Cardiac muscle cell (in vitro differentiated cells and primary cell): ENCODE measurements at regions not wholly inside any gene's neighbourhood (a gene's known extent, or its start where the extent isn't known, plus 50 kb on each side); places are given as distances from the start of the nearest gene placed in this dataset.

Source experiments
- DNase-seq, 2 donors: peaks; one replicate each; pipeline versions ENCODE4 v3.0.0 to v3.0.0-alpha.2; 2010 to 2017; ENCODE audit warnings: low read depth in 1 of 2, low spot score in 1 of 2
- H3K27ac ChIP-seq: fragments of 200-600 bp; sonication (generic); 2 replicates; pipeline ENCODE4 v1.5.1; 2016
- H3K27me3 ChIP-seq: fragments of 200-600 bp; sonication (generic); 2 replicates; pipeline ENCODE4 v1.6.0; 2016; ENCODE audit warnings: control low read depth
- H3K36me3 ChIP-seq: fragments of 200-600 bp; sonication (generic); 2 replicates; pipeline ENCODE4 v1.5.1; 2016; ENCODE audit warnings: control low read depth
- H3K4me1 ChIP-seq: fragments of 200-600 bp; sonication (generic); 2 replicates; pipeline ENCODE4 v1.8.1; 2017; ENCODE audit warnings: low read depth, mild to moderate bottlenecking, mixed run types
- H3K4me3 ChIP-seq: fragments of 200-600 bp; sonication (generic); 2 replicates; pipeline ENCODE4 v1.5.1; 2016; ENCODE audit warnings: mild to moderate bottlenecking
- H3K9me3 ChIP-seq: fragments of 200-600 bp; sonication (generic); 2 replicates; pipeline ENCODE4 v1.5.1; 2017; ENCODE audit warnings: low read depth, mild to moderate bottlenecking, control low read depth
- TF ChIP-seq, protein P1 (sequence below): IDR thresholded peaks from 2 replicates; pipeline ENCODE4 v1.5.1; 2012; ENCODE audit warnings: low read depth, mild to moderate bottlenecking, low read length

DNA sequence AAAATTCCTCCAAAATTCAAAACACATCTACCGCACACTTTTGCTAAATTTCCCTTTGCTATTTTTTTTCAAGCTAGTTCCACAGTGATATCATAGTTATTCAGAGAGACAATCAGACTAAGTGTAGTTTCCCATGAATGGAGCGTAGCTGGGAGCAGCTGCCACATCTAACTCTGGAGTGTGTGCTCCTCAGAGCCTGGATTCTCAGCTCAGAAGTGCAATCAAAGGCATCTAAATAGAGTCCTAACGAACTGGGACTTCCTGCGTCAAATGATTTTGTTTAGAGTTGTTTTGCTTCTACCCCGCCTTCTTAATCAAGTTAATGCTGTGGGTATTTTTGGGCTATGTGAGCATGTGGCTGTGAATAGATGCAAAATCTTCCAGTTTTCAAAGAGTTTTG, 160.3 kb downstream of the TMEM18 start:
- TF ChIP-seq, protein P1, sequence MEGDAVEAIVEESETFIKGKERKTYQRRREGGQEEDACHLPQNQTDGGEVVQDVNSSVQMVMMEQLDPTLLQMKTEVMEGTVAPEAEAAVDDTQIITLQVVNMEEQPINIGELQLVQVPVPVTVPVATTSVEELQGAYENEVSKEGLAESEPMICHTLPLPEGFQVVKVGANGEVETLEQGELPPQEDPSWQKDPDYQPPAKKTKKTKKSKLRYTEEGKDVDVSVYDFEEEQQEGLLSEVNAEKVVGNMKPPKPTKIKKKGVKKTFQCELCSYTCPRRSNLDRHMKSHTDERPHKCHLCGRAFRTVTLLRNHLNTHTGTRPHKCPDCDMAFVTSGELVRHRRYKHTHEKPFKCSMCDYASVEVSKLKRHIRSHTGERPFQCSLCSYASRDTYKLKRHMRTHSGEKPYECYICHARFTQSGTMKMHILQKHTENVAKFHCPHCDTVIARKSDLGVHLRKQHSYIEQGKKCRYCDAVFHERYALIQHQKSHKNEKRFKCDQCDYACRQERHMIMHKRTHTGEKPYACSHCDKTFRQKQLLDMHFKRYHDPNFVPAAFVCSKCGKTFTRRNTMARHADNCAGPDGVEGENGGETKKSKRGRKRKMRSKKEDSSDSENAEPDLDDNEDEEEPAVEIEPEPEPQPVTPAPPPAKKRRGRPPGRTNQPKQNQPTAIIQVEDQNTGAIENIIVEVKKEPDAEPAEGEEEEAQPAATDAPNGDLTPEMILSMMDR = no peak
- Histone ChIP-seq H3K9me3 (no peaks in the 10 kb centered on the region), H3K4me1 (no peaks in the 10 kb centered on the region), H3K4me3 (no peak overlapping the region), H3K27ac (no peak overlapping the region), H3K27me3 (no peaks in the 10 kb centered on the region), H3K36me3 (no peaks in the 10 kb centered on the region)
- no peak for DNase-seq

DNA sequence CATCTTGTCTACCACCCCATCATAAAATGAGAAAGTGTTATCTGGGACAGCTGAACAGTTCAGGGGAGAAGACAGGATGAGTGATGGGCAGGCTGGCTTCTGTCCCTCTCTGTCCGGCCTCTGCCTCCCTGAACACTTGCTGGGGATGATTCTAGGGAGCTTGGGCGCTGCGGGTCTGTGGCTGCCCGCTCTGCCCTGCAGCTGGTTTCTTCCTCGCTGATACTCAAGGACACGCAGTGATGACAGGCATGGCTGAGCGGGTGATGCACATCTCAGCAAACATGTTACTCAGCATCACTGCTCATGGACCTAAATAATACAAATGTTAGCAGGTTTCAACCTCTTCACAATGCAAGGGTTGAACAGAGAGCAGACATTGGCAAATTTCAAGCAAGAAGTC, 161.1 kb downstream of the TMEM18 start:
- no peak overlapping the region for H3K27ac ChIP-seq
- H3K36me3 ChIP-seq = no peaks in the 10 kb centered on the region
- H3K9me3 ChIP-seq = no peaks in the 10 kb centered on the region
- H3K4me1 ChIP-seq = no peaks in the 10 kb centered on the region
- no peak overlapping the region for H3K4me3 ChIP-seq
- TF ChIP-seq, protein P1 = no peak
- no peaks in the 10 kb centered on the region for H3K27me3 ChIP-seq
- no peak for DNase-seq

DNA sequence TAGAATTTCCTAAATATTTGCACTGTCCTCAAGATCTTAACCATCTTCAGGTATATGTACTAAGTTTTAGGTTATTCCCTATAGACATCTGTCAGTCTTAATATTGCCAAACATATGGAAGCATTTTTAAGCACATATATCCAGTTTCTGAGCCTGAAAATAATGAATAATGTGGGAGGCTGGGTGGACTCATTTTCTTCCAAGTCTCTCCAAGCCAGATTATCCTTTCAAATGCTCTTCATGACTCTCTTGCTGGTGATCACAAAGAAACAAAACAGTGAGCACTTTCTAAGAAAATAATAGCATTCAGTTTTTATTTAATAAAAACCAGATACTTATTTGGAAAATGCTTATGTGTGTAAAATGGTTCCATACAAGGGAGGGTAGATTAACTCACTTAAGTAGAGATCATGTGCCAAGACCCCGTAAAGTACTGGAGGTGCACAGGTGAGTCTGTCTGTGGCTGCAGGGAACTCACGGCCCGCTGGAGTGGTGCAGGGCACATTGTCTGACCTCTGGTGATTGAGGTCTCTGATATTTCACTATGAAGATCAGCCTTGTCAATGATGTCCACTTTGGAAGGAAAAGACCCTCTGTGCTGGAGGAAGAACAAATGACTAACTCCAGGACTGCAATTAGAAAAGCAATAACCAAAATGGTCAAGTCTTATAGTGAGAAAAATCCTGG, 161.6 kb downstream of the TMEM18 start:
- H3K27ac ChIP-seq = no peak overlapping the region
- no peak for DNase-seq
- no peak overlapping the region for H3K4me3 ChIP-seq
- H3K27me3 ChIP-seq = no peaks in the 10 kb centered on the region
- no peaks in the 10 kb centered on the region for H3K4me1 ChIP-seq
- H3K9me3 ChIP-seq = no peaks in the 10 kb centered on the region
- TF ChIP-seq, protein P1 = no peak
- H3K36me3 ChIP-seq = no peaks in the 10 kb centered on the region

DNA sequence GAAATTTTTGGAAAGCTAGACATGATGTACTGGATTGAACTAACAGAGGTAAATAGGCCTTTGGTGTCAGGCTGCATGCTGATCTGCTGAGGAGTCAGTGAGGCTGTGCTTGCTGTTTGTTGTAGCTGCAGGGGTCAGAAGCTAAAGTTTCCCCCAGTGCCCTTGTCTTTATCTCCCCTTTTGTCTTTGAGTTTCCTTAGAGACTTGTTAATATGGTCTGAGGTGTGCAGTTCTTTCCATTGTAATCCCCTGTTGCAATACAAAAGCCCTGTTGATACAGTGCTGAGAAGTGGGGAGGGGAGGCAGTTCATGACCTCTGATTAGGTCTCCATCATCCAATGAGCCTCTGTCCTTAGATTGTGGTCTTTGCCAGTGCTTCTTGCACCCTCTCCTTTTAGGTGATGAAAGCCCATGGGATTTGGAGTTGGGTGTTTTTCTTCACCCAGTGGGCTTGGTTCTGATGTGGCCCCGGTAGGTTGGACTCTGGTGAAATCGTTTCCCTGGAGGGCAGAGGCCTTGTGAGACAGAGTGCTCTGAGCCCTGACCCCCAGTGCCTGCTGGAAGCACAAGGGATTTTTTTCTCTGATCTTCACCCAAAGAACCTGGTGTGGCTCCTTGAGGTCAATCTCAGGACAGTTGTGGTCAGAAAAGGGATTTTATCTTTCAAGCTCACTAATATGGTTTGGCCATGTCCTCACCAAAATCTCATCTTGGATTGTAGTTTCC, 163.1 kb downstream of the TMEM18 start:
- Histone ChIP-seq H3K27me3 (no peaks in the 10 kb centered on the region), H3K4me1 (no peaks in the 10 kb centered on the region)
- DNase-seq = no peak

DNA sequence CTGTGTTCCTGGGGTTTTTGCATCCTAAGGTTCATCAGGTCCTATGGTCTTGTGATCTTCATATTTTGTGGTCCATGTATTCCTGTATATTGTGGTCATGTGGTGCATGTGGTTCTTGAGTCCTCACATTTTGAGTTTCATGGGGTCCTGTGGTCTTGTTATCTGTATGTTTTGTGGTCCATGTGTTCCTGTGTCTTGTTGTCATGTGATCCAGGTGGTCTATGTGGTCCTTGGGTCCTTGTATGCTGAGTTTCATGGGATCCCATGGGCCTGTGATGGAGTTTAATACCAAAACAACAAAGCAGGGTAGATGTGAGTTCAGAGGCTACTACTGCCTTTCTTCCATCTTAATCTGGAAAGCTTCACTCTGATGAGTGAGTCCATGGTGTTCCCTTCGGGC, 166.4 kb downstream of the TMEM18 start:
- TF ChIP-seq, protein P1 = no peak
- DNase-seq = no peak
- Histone ChIP-seq H3K27me3 (no peaks in the 10 kb centered on the region), H3K4me3 (no peak overlapping the region), H3K4me1 (no peaks in the 10 kb centered on the region), H3K36me3 (no peaks in the 10 kb centered on the region), H3K9me3 (no peaks in the 10 kb centered on the region), H3K27ac (no peak overlapping the region)

More for the DNA sequence above, 163.1 kb downstream of the TMEM18 start:
- TF ChIP-seq, protein P1 = no peak
- no peaks in the 10 kb centered on the region for H3K36me3 ChIP-seq
- no peaks in the 10 kb centered on the region for H3K9me3 ChIP-seq
- H3K27ac ChIP-seq = no peak overlapping the region
- H3K4me3 ChIP-seq = no peak overlapping the region
